ENCODE measurements at regions not wholly inside any gene's neighbourhood (a gene's known extent, or its start where the extent isn't known, plus 50 kb on each side); places are given as distances from the start of the nearest gene placed in this dataset.

GRCh38 chr13:50130123-50130946, 115.1 kb downstream of the KCNRG start:
- TF ChIP-seq GATA3 (IDR thresholded peaks at IDR 0.05; ENCODE audit: low read depth, low read length) (no peak), GATA2 (IDR thresholded peaks at IDR 0.05; ENCODE audit: low read depth, low read length) (no peak)

GRCh38 chr13:50131920-50132903, 117.0 kb downstream of the KCNRG start:
- TF ChIP-seq GATA3 (IDR thresholded peaks at IDR 0.05; ENCODE audit: low read depth, low read length) (no peak), GATA2 (IDR thresholded peaks at IDR 0.05; ENCODE audit: low read depth, low read length) (no peak)

DNA sequence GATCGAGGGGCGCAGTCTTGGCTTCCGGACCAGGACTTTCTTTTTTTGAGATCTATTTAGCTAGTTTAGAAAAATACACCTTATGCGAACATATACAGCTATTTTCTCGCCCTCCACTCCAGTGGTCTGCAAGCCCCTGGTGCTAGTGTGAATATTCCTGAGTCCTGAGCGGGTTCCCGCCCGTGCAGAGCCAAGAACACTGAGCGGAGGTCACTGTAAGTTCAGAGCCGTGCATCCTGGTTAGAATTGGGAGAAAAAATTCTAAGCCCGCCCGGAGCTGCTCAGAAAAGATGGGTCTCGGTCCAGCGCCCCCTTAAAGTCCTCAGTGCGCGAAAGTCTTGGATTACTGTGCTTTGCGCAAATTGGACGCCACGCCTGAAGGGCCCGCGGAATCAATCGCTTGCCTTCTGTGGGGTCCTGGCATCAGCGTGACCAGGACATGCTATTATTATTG, 117.7 kb downstream of the KCNRG start:
- TF ChIP-seq GATA3 (IDR thresholded peaks at IDR 0.05; ENCODE audit: low read depth, low read length) (no peak), GATA2 (IDR thresholded peaks at IDR 0.05; ENCODE audit: low read depth, low read length) (no peak)

- no peak for TF ChIP-seq GATA2 (IDR thresholded peaks at IDR 0.05; ENCODE audit: low read depth, low read length)
- no peak for TF ChIP-seq GATA3 (IDR thresholded peaks at IDR 0.05; ENCODE audit: low read depth, low read length)
These were observed 118.2 kb downstream of the KCNRG start for GRCh38 chr13:50133358-50133953.

DNA sequence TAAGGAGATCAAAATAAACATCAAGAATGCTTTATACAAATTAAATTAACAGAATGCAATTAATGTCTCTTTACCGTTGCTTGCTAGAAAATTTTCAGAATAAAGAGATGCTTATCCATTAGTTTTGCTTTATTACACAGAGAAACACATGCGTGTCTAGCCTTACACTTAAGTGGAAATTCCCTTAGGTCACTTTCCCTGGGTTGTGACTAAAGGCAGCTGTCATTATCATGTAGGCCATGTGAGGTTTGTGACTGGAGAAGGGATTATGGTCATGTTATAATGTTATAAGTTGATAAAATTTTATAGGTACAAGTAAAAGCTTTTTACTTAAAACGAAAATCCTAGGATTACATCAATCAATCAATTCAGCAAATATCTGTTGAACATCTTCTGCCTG, 121.0 kb downstream of the KCNRG start:
- TF ChIP-seq GATA3 (IDR thresholded peaks at IDR 0.05; ENCODE audit: low read depth, low read length) (no peak), GATA2 (IDR thresholded peaks at IDR 0.05; ENCODE audit: low read depth, low read length) (no peak)

DNA sequence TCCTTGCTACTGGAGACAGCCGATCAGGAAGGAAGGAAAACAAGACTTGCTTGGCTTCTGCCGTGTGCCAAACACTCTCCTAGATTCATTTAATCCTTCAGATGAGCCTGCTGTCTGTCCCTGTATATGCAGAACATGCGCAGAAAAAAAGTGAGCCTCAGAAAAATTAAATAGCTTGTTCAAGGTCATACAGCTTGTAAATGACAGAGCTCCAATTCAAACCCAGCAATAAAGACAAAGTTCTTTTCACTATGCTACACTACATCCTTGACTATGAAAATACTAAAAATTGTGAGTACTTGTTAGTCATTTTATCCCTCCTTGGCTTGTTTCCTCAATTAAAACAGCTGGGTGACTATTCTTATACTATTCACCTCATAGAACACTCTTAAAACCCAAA, 121.4 kb downstream of the KCNRG start:
- TF ChIP-seq GATA2 (IDR thresholded peaks at IDR 0.05; ENCODE audit: low read depth, low read length): no peak
- no peak for TF ChIP-seq GATA3 (IDR thresholded peaks at IDR 0.05; ENCODE audit: low read depth, low read length)

DNA sequence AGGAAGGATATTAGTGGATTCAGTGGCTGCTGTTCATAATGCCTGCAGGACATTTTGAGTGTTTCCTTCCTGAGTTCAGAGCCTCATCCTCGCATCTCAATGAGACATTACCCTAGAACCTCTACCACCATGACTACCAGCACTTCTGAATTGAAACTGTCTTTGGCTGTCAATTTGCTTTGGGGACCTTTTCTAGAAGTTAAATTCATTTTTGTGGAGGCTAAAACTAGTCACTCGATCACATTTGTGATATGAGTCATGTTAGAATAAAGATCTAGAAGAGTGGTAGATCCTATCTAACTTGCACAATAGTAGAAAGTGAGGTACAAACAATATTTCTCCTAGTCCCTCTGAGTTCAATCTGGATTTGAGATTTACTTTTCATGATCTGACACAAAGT, 124.9 kb downstream of the KCNRG start:
- TF ChIP-seq GATA2 (IDR thresholded peaks at IDR 0.05; ENCODE audit: low read depth, low read length): no peak
- TF ChIP-seq GATA3 (IDR thresholded peaks at IDR 0.05; ENCODE audit: low read depth, low read length): no peak

DNA sequence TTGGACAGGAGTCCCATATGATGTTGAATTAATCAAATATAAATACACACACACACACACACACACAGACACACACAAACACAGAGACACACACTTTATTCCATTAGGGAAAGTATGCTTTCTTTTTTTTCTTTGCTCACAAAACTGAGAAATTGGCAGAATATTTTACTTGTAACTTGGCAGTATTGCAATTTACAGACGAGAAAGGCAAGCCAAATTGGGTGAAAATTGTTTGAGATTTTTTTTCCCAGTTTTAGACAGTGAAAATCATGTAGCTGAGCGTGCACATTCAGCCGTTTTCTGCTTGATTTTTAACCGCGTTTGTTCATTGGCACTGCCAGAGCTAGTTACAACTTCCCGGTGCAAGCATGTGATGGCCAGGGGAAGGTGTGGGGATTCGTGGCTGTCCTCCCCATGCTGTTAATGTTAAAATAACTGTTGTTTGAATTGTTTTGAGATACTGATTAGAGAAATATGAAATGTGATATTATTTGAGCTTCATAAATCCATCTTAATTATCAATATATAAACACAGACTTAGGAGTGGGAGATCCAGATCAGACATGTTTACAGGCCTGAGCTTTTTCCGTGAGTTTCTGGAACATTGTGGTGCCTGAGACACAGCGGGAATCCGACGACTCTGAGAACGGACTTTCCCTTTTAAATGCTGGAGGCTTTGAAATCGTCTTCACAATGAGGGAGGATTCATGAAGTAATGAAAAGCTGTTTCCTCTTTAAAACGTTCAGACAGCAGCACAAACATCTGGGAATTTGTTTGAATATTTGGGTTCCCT, 125.5 kb downstream of the KCNRG start:
- TF ChIP-seq GATA3 (IDR thresholded peaks at IDR 0.05; ENCODE audit: low read depth, low read length) (no peak), GATA2 (IDR thresholded peaks at IDR 0.05; ENCODE audit: low read depth, low read length) (no peak)

- TF ChIP-seq GATA2 (IDR thresholded peaks at IDR 0.05; ENCODE audit: low read depth, low read length) (no peak), GATA3 (IDR thresholded peaks at IDR 0.05; ENCODE audit: low read depth, low read length) (no peak)
These were observed 126.2 kb downstream of the KCNRG start for GRCh38 chr13:50141375-50141975.

GRCh38 chr13:50144246-50145160, 129.3 kb downstream of the KCNRG start:
- no peak for TF ChIP-seq GATA3 (IDR thresholded peaks at IDR 0.05; ENCODE audit: low read depth, low read length)
- TF ChIP-seq GATA2 (IDR thresholded peaks at IDR 0.05; ENCODE audit: low read depth, low read length): no peak

DNA sequence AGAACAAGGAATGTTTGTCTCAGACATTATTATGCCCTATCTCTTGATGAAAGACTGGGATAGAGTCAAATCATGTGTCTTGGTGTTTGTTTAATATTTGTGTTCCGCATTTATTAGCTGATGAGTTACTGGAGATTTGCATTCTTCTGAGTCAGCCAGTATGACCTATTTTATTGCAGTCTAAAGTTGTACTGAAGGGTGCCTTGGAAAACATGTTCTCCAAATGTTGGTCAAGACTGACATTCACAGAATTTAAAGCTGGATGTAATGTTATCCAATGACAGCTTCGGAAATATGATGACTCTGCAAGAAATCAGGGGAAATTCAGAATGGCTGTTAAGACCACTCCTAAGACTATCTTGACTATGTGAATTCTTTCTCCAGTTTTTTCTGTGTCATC, 134.0 kb downstream of the KCNRG start:
- no peak for TF ChIP-seq GATA2 (IDR thresholded peaks at IDR 0.05; ENCODE audit: low read depth, low read length)
- no peak for TF ChIP-seq GATA3 (IDR thresholded peaks at IDR 0.05; ENCODE audit: low read depth, low read length)

DNA sequence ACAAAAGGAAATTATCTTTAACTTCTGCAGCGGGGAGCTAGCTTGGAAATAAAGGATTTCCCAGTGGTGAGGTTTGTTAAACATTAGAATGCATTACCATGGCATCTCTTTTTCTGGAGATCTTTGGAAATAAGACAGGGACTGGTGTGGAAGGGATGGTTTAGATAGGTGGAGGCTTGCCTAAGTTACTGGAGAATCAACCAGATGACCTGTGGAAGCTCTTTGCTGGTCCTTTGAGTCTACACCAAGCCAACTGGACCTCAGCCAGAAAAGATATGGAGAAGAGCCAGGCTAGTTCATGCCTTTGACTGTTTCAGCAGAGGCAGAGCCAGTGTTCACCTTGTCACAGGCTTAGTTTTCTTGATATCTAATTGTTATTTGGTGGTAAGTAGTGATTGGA, 134.7 kb downstream of the KCNRG start:
- TF ChIP-seq GATA2 (IDR thresholded peaks at IDR 0.05; ENCODE audit: low read depth, low read length) (no peak), GATA3 (IDR thresholded peaks at IDR 0.05; ENCODE audit: low read depth, low read length) (no peak)

All from SH-SY5Y (cell line).